IMR-90 (cell line): ENCODE measurements at regions not wholly inside any gene's neighbourhood (a gene's known extent, or its start where the extent isn't known, plus 50 kb on each side); places are given as distances from the start of the nearest gene placed in this dataset.
A peak's percentile ranks its signal among the peaks of the same experiment; 100 is the strongest.

Experiments used
- ATAC-seq: fragments of 200-7000 bp; cut with Tn5 transposase; 2 replicates; pipeline ENCODE4 v1.9.1; 2020; ENCODE audit warnings: low read depth, mild to moderate bottlenecking, moderate library complexity
- BruUV-seq: library from RNA; stranded (reverse); fragments of 400-500 nt; replicated peaks from 2 replicates; lab custom pipeline; 2021; lab: Mats Ljungman, UMichigan
- CTCF ChIA-PET: fragments of 300-600 bp; formaldehyde crosslinking; extraction: SDS; loops from one replicate; lab custom pipeline; 2021; ENCODE audit warnings: antibody characterized with exemption; lab: Yijun Ruan, JAX
- POLR2A ChIA-PET: fragments of 300-600 bp; sonication (Branson Sonifier 250); formaldehyde crosslinking; loops from one replicate; lab custom pipeline; 2022; ENCODE audit warnings: antibody characterized with exemption; ENCODE audit not compliant: unreplicated experiment; lab: Charles Lee
- DNase-seq: peaks from one replicate; pipeline ENCODE4 v3.0.0; 2013
- H2AFZ ChIP-seq: replicated peaks from 2 replicates; pipeline ENCODE3; 2013; ENCODE audit warnings: low read length, mild to moderate bottlenecking; ENCODE audit not compliant: poor library complexity
- H2AK5ac ChIP-seq: 2 replicates; pipeline ENCODE4 v1.6.1; 2013; ENCODE audit warnings: low read depth, low read length, inconsistent platforms
- H2AK9ac ChIP-seq: replicated peaks from 2 replicates; pipeline ENCODE3; 2013; ENCODE audit warnings: mild to moderate bottlenecking, low read depth, low read length, moderate library complexity; ENCODE audit not compliant: poor library complexity
- H2BK120ac ChIP-seq: 2 replicates; pipeline ENCODE4 v1.6.1; 2013; ENCODE audit warnings: low read depth, low read length, inconsistent platforms
- H2BK15ac ChIP-seq: 3 replicates; pipeline ENCODE4 v1.6.1; 2013; ENCODE audit warnings: low read depth, low read length, inconsistent platforms
- H2BK20ac ChIP-seq: 2 replicates; pipeline ENCODE4 v1.6.1; 2013; ENCODE audit warnings: low read depth, mild to moderate bottlenecking, inconsistent platforms, low read length, moderate library complexity
- H2BK5ac ChIP-seq: 2 replicates; pipeline ENCODE4 v1.6.1; 2013; ENCODE audit warnings: mild to moderate bottlenecking, low read depth, low read length, inconsistent platforms; ENCODE audit not compliant: poor library complexity, severe bottlenecking
- H3K14ac ChIP-seq: replicated peaks from 2 replicates; pipeline ENCODE4 v1.6.1; 2013; ENCODE audit warnings: low read depth, low read length, inconsistent platforms
- H3K18ac ChIP-seq: 2 replicates; pipeline ENCODE4 v1.6.1; 2013; ENCODE audit warnings: low read depth, low read length, control low read depth
- H3K23ac ChIP-seq: 2 replicates; pipeline ENCODE4 v1.6.1; 2013; ENCODE audit warnings: low read depth, low read length, inconsistent platforms
- H3K27ac ChIP-seq: 2 replicates; pipeline ENCODE4 v1.5.1; 2013; ENCODE audit warnings: mild to moderate bottlenecking, control low read depth, low read length; ENCODE audit not compliant: insufficient read depth
- H3K27me3 ChIP-seq: 2 replicates; pipeline ENCODE4 v1.6.1; 2013; ENCODE audit warnings: low read length; ENCODE audit not compliant: control insufficient read depth, insufficient read depth
- H3K36me3 ChIP-seq: 2 replicates; pipeline ENCODE4 v1.6.1; 2013; ENCODE audit warnings: low read length, mixed read lengths; ENCODE audit not compliant: control insufficient read depth, insufficient read depth
- H3K4ac ChIP-seq: 2 replicates; pipeline ENCODE4 v1.6.1; 2013; ENCODE audit warnings: low read depth, low read length, inconsistent platforms
- H3K4me1 ChIP-seq: 2 replicates; pipeline ENCODE4 v1.6.1; 2013; ENCODE audit warnings: low read length, mixed read lengths; ENCODE audit not compliant: control insufficient read depth, insufficient read depth
- H3K4me2 ChIP-seq: 2 replicates; pipeline ENCODE4 v1.6.1; 2013; ENCODE audit warnings: low read depth, mild to moderate bottlenecking, control low read depth, low read length, moderate library complexity
- H3K4me3 ChIP-seq: 2 replicates; pipeline ENCODE4 v1.5.1; 2013; ENCODE audit warnings: low read depth, mild to moderate bottlenecking, control low read depth, low read length, moderate library complexity; ENCODE audit not compliant: insufficient read depth
- H3K56ac ChIP-seq: 2 replicates; pipeline ENCODE4 v1.6.1; 2013; ENCODE audit warnings: low read length, inconsistent platforms; ENCODE audit not compliant: insufficient read depth; ENCODE audit errors: extremely low read depth
- H3K79me1 ChIP-seq, 2 experiments: 2 replicates each; pipeline ENCODE4 v1.6.1; 2013; ENCODE audit warnings: low read length in 2 of 2, inconsistent platforms in 1 of 2, low read depth in 1 of 2
- H3K9ac ChIP-seq: 2 replicates; pipeline ENCODE4 v1.6.1; 2013; ENCODE audit warnings: low read depth, low read length, control low read depth
- H3K9me1 ChIP-seq: 2 replicates; pipeline ENCODE4 v1.6.1; 2013; ENCODE audit warnings: low read length, inconsistent platforms; ENCODE audit not compliant: insufficient read depth
- H3K9me3 ChIP-seq: 2 replicates; pipeline ENCODE4 v1.6.1; 2013; ENCODE audit warnings: low read length; ENCODE audit not compliant: control insufficient read depth, insufficient read depth
- H4K20me1 ChIP-seq: 2 replicates; pipeline ENCODE4 v1.6.1; 2013; ENCODE audit warnings: low read length, inconsistent platforms; ENCODE audit not compliant: insufficient read depth
- H4K5ac ChIP-seq: 2 replicates; pipeline ENCODE4 v1.6.1; 2013; ENCODE audit warnings: mild to moderate bottlenecking, low read depth, low read length, control low read depth
- H4K8ac ChIP-seq, 2 experiments: 2 replicates each; pipeline ENCODE4 v1.6.1; 2013; ENCODE audit warnings: low read depth in 2 of 2, low read length in 2 of 2, control low read depth in 1 of 2, inconsistent platforms in 1 of 2
- H4K91ac ChIP-seq: 2 replicates; pipeline ENCODE4 v1.6.1; 2013; ENCODE audit warnings: low read depth, low read length, inconsistent platforms; ENCODE audit not compliant: insufficient read depth
- BHLHE40 ChIP-seq: fragments of 150-350 bp; IDR thresholded peaks from 2 replicates; pipeline ENCODE4 v1.6.1; 2016; ENCODE audit warnings: mild to moderate bottlenecking, low read depth, low read length
- MAZ ChIP-seq: IDR thresholded peaks from 2 replicates; pipeline ENCODE4 v1.6.1; 2012; ENCODE audit warnings: low read depth, mild to moderate bottlenecking, low read length, improper control_type of control experiment, moderate library complexity, borderline replicate concordance
- MXI1 ChIP-seq: IDR thresholded peaks from 2 replicates; pipeline ENCODE4 v1.6.1; 2012; ENCODE audit warnings: low read depth, mild to moderate bottlenecking, low read length, moderate library complexity, borderline replicate concordance
- RAD21 ChIP-seq: IDR thresholded peaks from 2 replicates; pipeline ENCODE4 v1.6.1; 2012; ENCODE audit warnings: low read length, improper control_type of control experiment
- WGBS, 2 experiments: methylation state at CpG; one replicate each; pipeline versions ENCODE4 v1.1.5 to v1.1.7; 2013; ENCODE audit warnings: missing lambda C conversion rate in 2 of 2; ENCODE audit not compliant: insufficient read length in 1 of 2; ENCODE audit errors: extremely low coverage in 2 of 2; 5-methylcytosine and 5-hydroxymethylcytosine counted together
- dilution Hi-C: fragments of 300-500 bp; cut with HindIII; formaldehyde crosslinking; loops from one replicate; pipeline ENCODE4 v1.14.3; 2018; ENCODE audit warnings: low sequenced_read_pairs; ENCODE audit not compliant: unreplicated experiment
- in situ Hi-C: fragments of 300-500 bp; cut with MboI; formaldehyde crosslinking; loops from 3 replicates; pipeline ENCODE4 v1.14.3; 2019; ENCODE audit warnings: low sequenced_read_pairs, inconsistent platforms, mixed read lengths
- intact Hi-C: fragments of 100-400 bp; cut with micrococcal nuclease; formaldehyde crosslinking; loops from 2 replicates; pipeline ENCODE4 v1.10.0; 2022

- H2AFZ ChIP-seq: peak overlapping the region; percentile 15
- H3K56ac ChIP-seq: no peak overlapping the region
- H3K4me1 ChIP-seq: no peaks in the 10 kb centered on the region; the same call in none of the 2 replicates
- DNase-seq (peak; percentile 75), ATAC-seq (no peak)
- no peak overlapping the region for H3K23ac ChIP-seq
- in situ Hi-C loops: no loop called here
- ChIA-PET CTCF (no interaction called here), POLR2A (no interaction called here)
- TF ChIP-seq MAZ: no peak
- TF ChIP-seq MXI1: no peak
- no peak for TF ChIP-seq RAD21
- TF ChIP-seq BHLHE40: no peak
- no peak overlapping the region for H2AK9ac ChIP-seq
- H3K4me2 ChIP-seq: peak overlapping the region; percentile 2; the same call in 1 of the 2 replicates
- no peaks in the 10 kb centered on the region for H3K27me3 ChIP-seq
- H3K9me1 ChIP-seq: no peaks in the 10 kb centered on the region; the same call in 1 of the 2 replicates
- no peak overlapping the region for H2AK5ac ChIP-seq
- no peak overlapping the region for H3K14ac ChIP-seq
- dilution Hi-C loops: no loop called here
- peak overlapping the region; percentile 7; the same call in 1 of the 2 replicates for H2BK120ac ChIP-seq
- H3K9me3 ChIP-seq: no peaks in the 10 kb centered on the region
- H4K5ac ChIP-seq: no peak overlapping the region
- H4K8ac ChIP-seq: peak overlapping the region; percentile 7 to 68; a peak in 2 of 4 replicates
- no peak overlapping the region for H2BK15ac ChIP-seq
- H3K27ac ChIP-seq: 0 out of 2 replicates have a peak overlapping the region, but pooled peaks have one; percentile 37
- H4K91ac ChIP-seq: no peak overlapping the region
- H3K36me3 ChIP-seq: no peaks in the 10 kb centered on the region
- peak overlapping the region; percentile 27; the same call in 1 of the 2 replicates for H3K18ac ChIP-seq
- H3K9ac ChIP-seq: peak overlapping the region; percentile 46; the same call in 1 of the 2 replicates
- no TSS peak for BruUV-seq
- no peak overlapping the region for H2BK5ac ChIP-seq
- 0 out of 2 replicates have a peak overlapping the region, but pooled peaks have one; percentile 3 for H2BK20ac ChIP-seq
- H3K4me3 ChIP-seq: no peak overlapping the region
- H3K4ac ChIP-seq: no peak overlapping the region
- no peaks in the 10 kb centered on the region for H4K20me1 ChIP-seq
- no peaks in the 10 kb centered on the region for H3K79me1 ChIP-seq
- 50% methylated on average over 1 of the region's 6 CpGs; no CpG with 5 or more reads in 1 of the 2 experiments for WGBS, 2 experiments
- intact Hi-C loops: no loop called here
These were observed 167.9 kb downstream of the IRS1 start for GRCh38 chr2:226631671-226632070.
